ENCODE measurements at regions not wholly inside any gene's neighbourhood (a gene's known extent, or its start where the extent isn't known, plus 50 kb on each side); places are given as distances from the start of the nearest gene placed in this dataset.

DNA sequence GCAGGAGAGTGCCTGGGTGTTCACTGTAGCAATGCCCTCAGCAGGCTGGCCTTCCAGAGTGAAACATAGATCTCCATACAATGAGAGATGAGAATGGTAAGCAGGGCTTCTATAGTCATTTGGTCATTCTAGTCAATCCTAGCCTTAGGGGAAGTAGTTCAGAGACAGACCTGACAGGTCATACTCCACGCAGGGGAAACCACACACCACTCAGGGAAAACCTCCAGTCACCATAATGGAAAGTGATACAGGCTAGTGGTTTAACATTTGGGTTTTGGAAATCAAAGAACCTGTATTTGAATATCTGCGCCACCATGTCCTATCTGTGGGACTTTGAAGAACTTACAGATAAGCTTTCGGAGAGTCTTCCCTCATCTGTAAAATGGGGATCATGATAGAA lies 425.7 kb upstream of the PPP2R3A start:
- TF ChIP-seq CTCF (IDR thresholded peaks at IDR 0.05; ENCODE audit: low read depth, low read length) (no peak), POLR2A (IDR thresholded peaks at IDR 0.05; ENCODE audit: extremely low read depth, insufficient read length) (no peak), MYC (IDR thresholded peaks at IDR 0.05; ENCODE audit: low read depth, low read length) (no peak)
- TF ChIP-seq, protein P1, sequence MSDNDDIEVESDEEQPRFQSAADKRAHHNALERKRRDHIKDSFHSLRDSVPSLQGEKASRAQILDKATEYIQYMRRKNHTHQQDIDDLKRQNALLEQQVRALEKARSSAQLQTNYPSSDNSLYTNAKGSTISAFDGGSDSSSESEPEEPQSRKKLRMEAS (IDR thresholded peaks at IDR 0.05; ENCODE audit: low read depth, low read length): no peak
